Osteocyte (in vitro differentiated cells): ENCODE measurements at regions not wholly inside any gene's neighbourhood (a gene's known extent, or its start where the extent isn't known, plus 50 kb on each side); places are given as distances from the start of the nearest gene placed in this dataset.
"Not testable (repeated sequence)": the region's sequence is repeated elsewhere in the genome, so short reads cannot be mapped to it uniquely, and the experiment has no call there.

Source experiments
- DNase-seq: peaks from one replicate; pipeline ENCODE4 v3.0.0; 2021; ENCODE audit warnings: mixed read lengths; ENCODE audit not compliant: unreplicated experiment; ENCODE audit errors: extremely low spot score
- H3K27ac Mint-ChIP-seq: one replicate; pipeline ENCODE4 v1.8.0; 2021; ENCODE audit warnings: mild to moderate bottlenecking, mixed read lengths; ENCODE audit not compliant: unreplicated experiment
- H3K27me3 Mint-ChIP-seq: one replicate; pipeline ENCODE4 v1.8.0; 2021; ENCODE audit warnings: mixed read lengths; ENCODE audit not compliant: unreplicated experiment
- H3K36me3 Mint-ChIP-seq: one replicate; pipeline ENCODE4 v1.8.0; 2021; ENCODE audit warnings: mixed read lengths; ENCODE audit not compliant: unreplicated experiment
- H3K4me1 Mint-ChIP-seq: one replicate; pipeline ENCODE4 v1.8.0; 2021; ENCODE audit warnings: mixed read lengths; ENCODE audit not compliant: unreplicated experiment
- H3K4me3 Mint-ChIP-seq: one replicate; pipeline ENCODE4 v1.8.0; 2021; ENCODE audit warnings: mild to moderate bottlenecking, moderate library complexity, mixed read lengths; ENCODE audit not compliant: unreplicated experiment
- H3K9me3 Mint-ChIP-seq: one replicate; pipeline ENCODE4 v1.8.0; 2021; ENCODE audit warnings: mixed read lengths; ENCODE audit not compliant: unreplicated experiment
- CTCF ChIP-seq: fragments of 200-600 bp; sonication (generic); IDR thresholded peaks from 2 replicates; pipeline ENCODE4 v1.5.0; 2021; ENCODE audit warnings: antibody characterized with exemption, mild to moderate bottlenecking, moderate library complexity

- Mint-ChIP-seq H3K27ac (no peak overlapping the region), H3K4me3 (no peak overlapping the region), H3K36me3 (no peaks in the 10 kb centered on the region)
Measured at GRCh38 chr3:145492456-145492855, 668.5 kb downstream of the PLOD2 start.

GRCh38 chr3:145517416-145517815 lies 643.6 kb downstream of the PLOD2 start:
- H3K27ac Mint-ChIP-seq, H3K27me3 Mint-ChIP-seq, DNase-seq, H3K9me3 Mint-ChIP-seq, H3K4me3 Mint-ChIP-seq, H3K36me3 Mint-ChIP-seq, H3K4me1 Mint-ChIP-seq: not testable (repeated sequence)

More at GRCh38 chr3:145492456-145492855, 668.5 kb downstream of the PLOD2 start:
- no peaks in the 10 kb centered on the region for H3K9me3 Mint-ChIP-seq
- H3K27me3 Mint-ChIP-seq = peaks cover 2% of the 10 kb centered on the region
- no peak for DNase-seq
- no peaks in the 10 kb centered on the region for H3K4me1 Mint-ChIP-seq
- no peak for TF ChIP-seq CTCF

DNA sequence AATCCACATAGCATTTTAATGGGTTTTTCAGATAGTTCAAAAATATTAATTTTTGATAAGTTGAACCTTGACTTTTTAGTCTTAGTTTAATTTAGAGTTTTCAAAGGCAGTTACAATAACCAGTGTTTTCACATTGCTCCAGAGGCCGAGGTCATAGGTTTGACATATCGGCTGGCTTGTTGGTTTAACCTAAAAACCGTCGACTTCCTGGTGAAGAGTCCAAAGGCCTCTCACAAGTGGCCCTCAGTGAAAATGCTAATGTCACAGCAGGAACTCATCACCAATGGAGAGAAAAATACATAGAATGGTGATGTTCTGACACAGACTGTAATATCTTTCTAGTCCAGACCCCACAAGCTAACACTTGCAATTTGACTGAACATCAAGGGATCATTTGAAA lies 642.3 kb downstream of the PLOD2 start:
- H3K27ac Mint-ChIP-seq = no peak overlapping the region
- no peaks in the 10 kb centered on the region for H3K9me3 Mint-ChIP-seq
- H3K36me3 Mint-ChIP-seq = no peaks in the 10 kb centered on the region
- no peak for TF ChIP-seq CTCF
- DNase-seq = no peak
- H3K4me1 Mint-ChIP-seq = peaks cover 5% of the 10 kb centered on the region
- no peaks in the 10 kb centered on the region for H3K27me3 Mint-ChIP-seq
- no peak overlapping the region for H3K4me3 Mint-ChIP-seq

DNA sequence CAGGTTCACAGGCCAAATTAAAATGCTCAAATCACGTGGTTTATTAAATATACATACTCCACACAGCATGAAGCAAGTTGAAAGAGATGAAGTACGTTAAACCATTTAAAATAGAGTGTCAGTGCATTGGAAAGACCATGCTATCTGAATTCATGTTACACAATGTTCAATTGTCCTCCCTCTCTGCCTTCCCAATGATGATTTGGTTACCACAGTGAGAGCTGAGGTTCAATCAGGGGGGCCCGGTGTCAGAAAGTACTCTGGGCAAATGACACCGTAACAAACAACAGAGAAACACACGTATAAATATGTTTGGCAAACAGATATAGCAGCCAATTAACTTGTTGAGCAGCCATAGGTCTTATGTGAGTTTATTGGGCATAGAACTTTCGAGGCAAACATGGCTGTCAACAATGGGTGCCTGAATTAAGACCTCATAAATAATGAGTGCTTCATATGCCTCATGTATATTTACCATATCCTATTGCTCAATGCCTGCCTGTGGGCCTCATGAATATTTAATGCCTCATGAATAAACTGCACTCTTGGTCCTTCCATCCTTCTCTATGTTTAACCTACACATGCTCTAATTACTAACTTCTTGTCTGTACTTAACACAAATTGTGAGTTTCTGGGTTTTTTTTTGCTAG lies 641.5 kb downstream of the PLOD2 start:
- Mint-ChIP-seq H3K4me3 (no peak overlapping the region), H3K9me3 (no peaks in the 10 kb centered on the region), H3K27me3 (no peaks in the 10 kb centered on the region), H3K36me3 (no peaks in the 10 kb centered on the region), H3K27ac (no peak overlapping the region), H3K4me1 (peaks cover 5% of the 10 kb centered on the region)
- no peak for DNase-seq
- TF ChIP-seq CTCF = no peak

GRCh38 chr3:145522179-145522578 lies 638.8 kb downstream of the PLOD2 start:
- DNase-seq = no peak
- no peak for TF ChIP-seq CTCF
- Mint-ChIP-seq H3K36me3 (no peaks in the 10 kb centered on the region), H3K27me3 (no peaks in the 10 kb centered on the region), H3K9me3 (no peaks in the 10 kb centered on the region), H3K4me3 (no peak overlapping the region), H3K4me1 (peaks cover 5% of the 10 kb centered on the region), H3K27ac (no peak overlapping the region)
